BLaER1 treated with 17β-estradiol and CSF1 and Interleukin-3, amounts not matched to agents 10 nM and 100 nM (cell line): ENCODE measurements at regions not wholly inside any gene's neighbourhood (a gene's known extent, or its start where the extent isn't known, plus 50 kb on each side); places are given as distances from the start of the nearest gene placed in this dataset.

Experiments used
- H3K27ac ChIP-seq, 11 experiments: shearing (Covaris generic); formaldehyde crosslinking; 2 replicates each; pipeline ENCODE4 v1.8.1; 2022
- H3K27me3 ChIP-seq, 11 experiments: shearing (Covaris generic); formaldehyde crosslinking; 2 replicates each; pipeline ENCODE4 v1.8.1; 2022
- H3K36me3 ChIP-seq, 11 experiments: shearing (Covaris generic); formaldehyde crosslinking; 2 replicates each; pipeline ENCODE4 v1.8.1; 2022
- H3K4me1 ChIP-seq, 10 experiments: shearing (Covaris generic); formaldehyde crosslinking; 2 replicates each; pipeline ENCODE4 v1.8.1; 2022
- H3K4me2 ChIP-seq, 11 experiments: shearing (Covaris generic); formaldehyde crosslinking; 2 replicates each; pipeline ENCODE4 v1.8.1; 2022
- H3K4me3 ChIP-seq, 10 experiments: shearing (Covaris generic); formaldehyde crosslinking; 2 replicates each; pipeline ENCODE4 v1.8.1; 2022
- H3K9ac ChIP-seq, 11 experiments: shearing (Covaris generic); formaldehyde crosslinking; 2 replicates each; pipeline ENCODE4 v1.8.1; 2022
- H3K9me3 ChIP-seq, 11 experiments: shearing (Covaris generic); formaldehyde crosslinking; replicated peaks in 1 of 11; 2 replicates each; pipeline ENCODE4 v1.8.1; 2022
- H4K20me1 ChIP-seq, 11 experiments: shearing (Covaris generic); formaldehyde crosslinking; 2 replicates each; pipeline ENCODE4 v1.8.1; 2022
- Cebpa-rat ChIP-seq, 11 experiments: shearing (Covaris generic); IDR thresholded peaks; 2 replicates each; pipeline ENCODE4 v1.8.1; 2022

DNA sequence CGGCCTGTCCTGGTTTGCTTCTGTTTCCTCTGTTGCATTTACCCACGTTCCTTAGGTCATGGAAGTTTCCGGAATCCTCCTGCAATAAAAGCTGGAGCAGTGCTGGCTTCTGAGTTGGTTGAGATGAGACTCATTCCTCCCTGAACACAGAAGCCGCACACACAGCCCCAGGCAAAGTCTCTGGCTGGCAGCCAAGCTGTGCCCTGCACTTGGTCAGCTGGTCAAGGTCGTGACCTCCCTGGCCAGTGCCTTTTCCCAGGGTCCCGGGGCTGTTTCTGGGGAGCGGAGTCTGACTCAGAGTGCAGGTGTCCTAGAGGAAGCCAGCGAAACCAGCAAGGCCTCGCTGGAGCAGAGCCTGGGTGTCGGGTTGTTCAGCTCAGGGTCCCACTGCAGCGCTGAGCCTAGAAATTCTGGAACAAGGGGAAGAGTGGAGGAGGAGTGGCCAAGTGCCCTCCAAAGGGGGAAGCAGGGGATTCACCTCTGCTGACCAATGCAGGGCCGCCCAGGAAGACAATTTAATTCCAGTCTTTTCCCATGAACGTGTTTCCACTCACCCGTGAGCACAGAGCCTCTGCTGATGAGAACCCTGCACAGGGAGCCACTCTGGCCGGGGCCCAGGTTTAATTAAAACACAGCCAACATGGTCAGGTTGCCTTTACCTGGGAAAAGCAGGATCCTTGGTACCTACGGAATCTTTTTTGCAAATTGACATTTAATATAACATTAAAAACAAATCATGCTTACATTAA, 245.5 kb upstream of the PPP2R2D start:
- H3K9me3 ChIP-seq, result peaks cover under 1 to 4% (median 3%) of the 10 kb centered on the region in 11 experiments; a peak in 15 of 22 replicates
- H4K20me1 ChIP-seq, result peaks cover 0 to 6% (median 0%) of the 10 kb centered on the region in 11 experiments; a peak in 2 of 22 replicates
- H3K4me2 ChIP-seq, result no peak overlapping the region; a peak in 2 of 22 replicates

DNA sequence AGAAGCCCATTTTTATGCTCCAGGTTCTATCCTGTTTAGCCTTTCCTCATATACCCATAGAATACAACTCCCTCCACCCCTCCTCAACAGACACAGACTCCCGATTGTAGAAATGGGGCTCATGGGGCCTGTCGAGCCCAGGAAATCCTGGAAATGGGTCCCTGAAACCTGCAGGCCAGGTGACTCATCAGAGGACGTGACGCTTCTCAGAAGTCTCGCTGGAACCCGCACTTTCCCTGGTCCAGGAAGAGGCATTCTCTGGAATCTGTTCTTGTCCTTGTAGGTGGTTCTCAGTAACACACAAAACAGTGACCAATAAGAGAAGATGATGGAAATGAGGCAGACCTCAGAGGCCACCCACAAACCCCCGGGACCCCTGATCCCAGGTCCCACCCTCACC, 244.8 kb upstream of the PPP2R2D start:
- Histone ChIP-seq H3K27me3 (peaks cover 4 to 22% (median 16%) of the 10 kb centered on the region in 11 experiments; a peak in 18 of 22 replicates), H3K27ac (no peak overlapping the region), H3K9me3 (peaks cover 7 to 11% (median 10%) of the 10 kb centered on the region in 11 experiments; a peak in 19 of 22 replicates), H3K4me2 (no peak overlapping the region), H3K36me3 (no peaks in the 10 kb centered on the region), H3K4me1 (peaks cover 10 to 28% (median 19%) of the 10 kb centered on the region in 10 experiments; a peak in 19 of 20 replicates), H3K4me3 (no peak overlapping the region), H4K20me1 (peaks cover 0 to 6% (median 0%) of the 10 kb centered on the region in 11 experiments; a peak in 2 of 22 replicates), H3K9ac (no peak overlapping the region)
- TF ChIP-seq Cebpa-rat (IDR thresholded peaks at IDR 0.05), result no peak

More for the DNA sequence above, 245.5 kb upstream of the PPP2R2D start:
- Histone ChIP-seq H3K27ac (no peak overlapping the region), H3K9ac (no peak overlapping the region), H3K4me3 (no peak overlapping the region), H3K4me1 (peaks cover 10 to 30% (median 20%) of the 10 kb centered on the region in 10 experiments; a peak in 19 of 20 replicates), H3K27me3 (peaks cover 4 to 25% (median 16%) of the 10 kb centered on the region in 11 experiments; a peak in 18 of 22 replicates), H3K36me3 (no peaks in the 10 kb centered on the region)
- no peak for TF ChIP-seq Cebpa-rat (IDR thresholded peaks at IDR 0.05)

DNA sequence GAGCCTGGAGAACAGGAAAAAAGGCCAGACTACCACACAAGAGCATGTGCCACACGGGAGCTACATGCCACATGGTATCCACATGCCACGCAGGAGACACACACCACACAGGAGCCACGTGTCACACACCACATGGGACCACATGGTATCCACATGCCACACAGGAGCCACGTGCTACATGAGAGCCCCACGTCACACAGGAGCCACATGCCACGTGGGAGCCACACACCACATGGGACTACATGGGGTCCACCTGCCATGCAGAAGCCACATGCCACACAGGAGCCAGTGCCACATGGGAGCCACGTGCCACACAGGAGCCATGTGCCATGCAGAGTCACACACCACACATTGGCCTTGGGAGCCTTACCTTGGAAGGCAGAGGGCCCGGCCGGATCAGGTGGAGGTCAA, 244.4 kb upstream of the PPP2R2D start:
- peaks cover 7 to 11% (median 10%) of the 10 kb centered on the region in 11 experiments; a peak in 19 of 22 replicates for H3K9me3 ChIP-seq
- H3K36me3 ChIP-seq, result no peaks in the 10 kb centered on the region
- no peak overlapping the region for H3K4me2 ChIP-seq
- peaks cover 4 to 18% (median 14%) of the 10 kb centered on the region in 11 experiments; a peak in 18 of 22 replicates for H3K27me3 ChIP-seq
- H3K4me1 ChIP-seq, result peaks cover 10 to 24% (median 16%) of the 10 kb centered on the region in 10 experiments; a peak in 19 of 20 replicates
- no peak overlapping the region for H3K9ac ChIP-seq
- no peak for TF ChIP-seq Cebpa-rat (IDR thresholded peaks at IDR 0.05)
- H3K27ac ChIP-seq, result no peak overlapping the region
- H4K20me1 ChIP-seq, result peaks cover 0 to 6% (median 0%) of the 10 kb centered on the region in 11 experiments; a peak in 2 of 22 replicates
- no peak overlapping the region for H3K4me3 ChIP-seq

DNA sequence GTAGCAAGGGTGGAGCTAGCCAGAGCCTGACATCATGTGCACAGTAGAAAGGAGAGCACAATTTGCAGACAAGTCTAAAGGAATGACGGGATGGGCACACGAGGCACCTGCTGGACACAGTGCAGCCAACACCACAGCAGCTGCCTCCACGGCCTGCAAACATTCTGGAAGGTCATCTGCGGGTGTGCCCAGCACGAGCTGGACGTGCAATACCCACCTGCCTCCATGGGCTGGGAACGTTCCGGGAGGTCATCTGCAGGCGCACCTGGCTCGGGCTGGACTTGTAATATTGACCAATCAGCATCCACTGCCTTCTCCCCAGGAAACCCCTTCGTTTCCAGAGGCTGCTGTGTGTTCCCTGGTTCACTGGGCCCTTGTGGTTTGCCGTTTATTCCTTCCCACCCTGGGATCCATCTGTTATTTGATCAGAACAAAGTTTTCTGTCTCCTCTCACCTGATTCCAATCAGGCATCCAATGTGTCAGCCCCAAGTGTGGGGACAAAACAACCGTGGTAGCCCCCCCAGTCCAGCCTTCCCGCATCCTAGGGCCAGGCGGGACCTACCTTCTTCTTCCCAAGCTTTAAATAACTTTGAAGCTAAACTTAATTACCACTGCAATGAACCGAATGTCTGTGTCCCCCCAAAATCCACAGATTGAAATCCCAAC, 243.4 kb upstream of the PPP2R2D start:
- H4K20me1 ChIP-seq, result peaks cover 0 to 6% (median 0%) of the 10 kb centered on the region in 11 experiments; a peak in 2 of 22 replicates
- no peak for TF ChIP-seq Cebpa-rat (IDR thresholded peaks at IDR 0.05)
- no peaks in the 10 kb centered on the region for H3K36me3 ChIP-seq
- H3K4me3 ChIP-seq, result no peak overlapping the region
- H3K4me2 ChIP-seq, result no peak overlapping the region
- peaks cover 1 to 14% (median 6%) of the 10 kb centered on the region in 10 experiments; a peak in 19 of 20 replicates for H3K4me1 ChIP-seq
- peaks cover 7 to 11% (median 10%) of the 10 kb centered on the region in 11 experiments; a peak in 19 of 22 replicates for H3K9me3 ChIP-seq
- peaks cover 2 to 8% (median 5%) of the 10 kb centered on the region in 11 experiments; a peak in 14 of 22 replicates for H3K27me3 ChIP-seq
- H3K27ac ChIP-seq, result no peak overlapping the region
- H3K9ac ChIP-seq, result no peak overlapping the region

DNA sequence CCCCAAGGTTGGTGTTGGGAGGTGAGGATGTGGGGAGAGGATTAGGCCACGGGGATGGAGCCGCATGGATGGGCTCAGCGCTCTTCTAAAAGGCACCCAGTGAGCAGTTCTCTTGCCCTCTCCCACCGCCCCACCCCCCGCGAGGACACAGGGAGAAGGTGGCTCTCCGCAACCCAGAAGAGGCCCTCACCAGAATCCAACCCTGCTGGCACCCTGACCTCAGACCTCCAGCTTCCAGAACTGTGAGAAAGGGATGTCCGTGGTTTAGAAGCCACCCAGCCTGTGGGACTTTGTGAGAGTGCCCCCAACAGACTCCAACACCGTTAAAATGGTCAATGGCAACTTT, 242.8 kb upstream of the PPP2R2D start:
- peaks cover 0 to 11% (median 2%) of the 10 kb centered on the region in 10 experiments; a peak in 10 of 20 replicates for H3K4me1 ChIP-seq
- peaks cover 0 to 3% (median 0%) of the 10 kb centered on the region in 11 experiments; a peak in 4 of 22 replicates for H3K27me3 ChIP-seq
- peaks cover 0 to 2% (median 0%) of the 10 kb centered on the region in 11 experiments; a peak in 2 of 22 replicates for H4K20me1 ChIP-seq
- no peak overlapping the region for H3K4me2 ChIP-seq
- H3K4me3 ChIP-seq, result no peak overlapping the region
- no peaks in the 10 kb centered on the region for H3K36me3 ChIP-seq
- peaks cover 7 to 11% (median 10%) of the 10 kb centered on the region in 11 experiments; a peak in 19 of 22 replicates for H3K9me3 ChIP-seq
- TF ChIP-seq Cebpa-rat (IDR thresholded peaks at IDR 0.05), result no peak
- H3K9ac ChIP-seq, result no peak overlapping the region
- H3K27ac ChIP-seq, result no peak overlapping the region

DNA sequence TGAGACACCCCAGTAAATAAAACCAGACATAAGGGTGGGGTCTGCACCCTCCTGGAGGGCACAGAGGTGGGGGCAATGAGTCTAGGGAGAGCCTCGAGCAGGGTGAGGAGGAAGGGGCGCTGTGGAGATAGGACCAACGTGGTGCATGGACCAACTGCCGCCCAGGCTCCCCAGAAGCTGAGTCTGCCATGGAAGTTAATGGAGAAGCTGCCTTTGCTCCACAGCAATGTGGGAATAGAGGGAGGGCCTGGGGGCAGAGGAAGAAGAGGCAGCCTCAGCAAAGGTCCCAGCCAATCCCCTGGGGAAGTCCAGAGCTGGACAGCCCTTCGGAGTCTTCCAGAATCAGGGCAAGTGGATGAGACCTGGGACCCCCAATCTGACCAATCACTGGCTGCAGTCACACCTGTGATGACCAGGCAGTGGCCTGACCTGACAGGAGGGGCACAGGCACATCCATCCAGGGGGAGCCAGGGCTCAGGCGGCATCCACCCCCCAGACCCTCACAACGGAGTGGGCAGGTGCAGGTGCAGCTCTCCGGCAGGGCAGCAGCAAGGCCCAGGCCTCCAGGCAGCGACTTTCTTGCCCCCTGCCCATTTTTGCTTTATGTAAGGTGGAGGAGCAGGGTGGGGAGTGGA, 242.2 kb upstream of the PPP2R2D start:
- Histone ChIP-seq H3K9ac (no peak overlapping the region), H3K27me3 (no peaks in the 10 kb centered on the region), H3K27ac (no peak overlapping the region), H3K9me3 (peaks cover 7 to 11% (median 10%) of the 10 kb centered on the region in 11 experiments; a peak in 19 of 22 replicates), H3K4me1 (peaks cover 0 to 11% (median 2%) of the 10 kb centered on the region in 10 experiments; a peak in 6 of 20 replicates), H4K20me1 (no peaks in the 10 kb centered on the region; a peak in 1 of 22 replicates), H3K36me3 (no peaks in the 10 kb centered on the region), H3K4me3 (no peak overlapping the region), H3K4me2 (no peak overlapping the region)
- TF ChIP-seq Cebpa-rat (IDR thresholded peaks at IDR 0.05), result no peak

DNA sequence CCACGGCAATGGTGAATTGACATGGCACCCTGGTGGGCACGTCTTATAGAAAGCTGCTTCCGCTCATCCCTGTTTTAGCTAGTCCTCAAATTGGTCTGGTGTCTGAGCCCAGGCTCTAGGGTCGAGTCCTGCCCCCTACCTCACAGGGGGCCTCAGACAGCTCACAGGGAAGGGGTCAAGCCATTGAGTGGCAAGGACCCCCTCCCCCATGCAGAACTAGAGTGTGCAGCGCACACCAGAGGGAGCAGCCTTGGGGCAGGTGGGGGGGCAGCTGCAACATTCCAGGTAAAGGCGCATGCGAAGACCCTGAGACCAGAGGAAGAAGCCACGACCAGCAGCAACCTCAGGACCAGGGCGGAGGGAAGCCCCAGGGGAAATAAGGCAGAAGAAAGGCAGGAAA, 240.4 kb upstream of the PPP2R2D start:
- Histone ChIP-seq H3K4me2 (no peak overlapping the region), H3K27ac (no peak overlapping the region), H3K9ac (no peak overlapping the region), H4K20me1 (no peaks in the 10 kb centered on the region), H3K4me1 (peaks cover 0 to 9% (median 2%) of the 10 kb centered on the region in 10 experiments; a peak in 6 of 20 replicates), H3K4me3 (no peak overlapping the region), H3K9me3 (peaks cover 8 to 19% (median 13%) of the 10 kb centered on the region in 11 experiments; a peak in 19 of 22 replicates), H3K36me3 (no peaks in the 10 kb centered on the region), H3K27me3 (no peaks in the 10 kb centered on the region)
- TF ChIP-seq Cebpa-rat (IDR thresholded peaks at IDR 0.05), result no peak

DNA sequence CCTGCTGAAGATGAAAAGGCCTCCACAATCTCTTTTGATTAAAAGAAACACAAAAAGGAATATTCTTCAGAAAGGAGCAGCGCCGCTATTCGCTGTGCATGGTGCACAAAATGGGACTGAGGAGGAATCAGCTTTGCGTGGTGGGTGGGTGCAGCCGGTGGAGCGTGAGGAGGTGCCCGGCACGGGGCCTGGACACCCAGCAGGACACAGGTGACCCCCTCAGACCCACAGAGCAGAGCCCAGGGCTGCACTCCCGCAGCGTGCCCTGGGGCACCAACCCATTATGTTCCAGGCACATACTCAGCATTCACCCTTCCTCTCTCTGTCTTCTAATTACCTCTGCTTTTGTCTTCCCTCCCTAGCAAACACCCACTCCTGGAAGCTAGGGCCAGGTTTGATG, 238.0 kb upstream of the PPP2R2D start:
- Histone ChIP-seq H3K9ac (no peak overlapping the region), H3K4me2 (peak overlapping the region in 3 of 11 experiments; percentile 10 to 29 (median 25); a peak in 4 of 22 replicates), H3K4me3 (no peak overlapping the region), H4K20me1 (no peaks in the 10 kb centered on the region), H3K9me3 (peaks cover 8 to 19% (median 13%) of the 10 kb centered on the region in 11 experiments; a peak in 19 of 22 replicates), H3K27me3 (no peaks in the 10 kb centered on the region), H3K36me3 (no peaks in the 10 kb centered on the region), H3K27ac (no peak overlapping the region), H3K4me1 (peaks cover 0 to 14% (median 5%) of the 10 kb centered on the region in 10 experiments; a peak in 14 of 20 replicates)
- no peak for TF ChIP-seq Cebpa-rat (IDR thresholded peaks at IDR 0.05)
